ENCODE measurements at regions not wholly inside any gene's neighbourhood (a gene's known extent, or its start where the extent isn't known, plus 50 kb on each side); places are given as distances from the start of the nearest gene placed in this dataset.

- Histone ChIP-seq H3K9me3 (no peaks in the 10 kb centered on the region), H3K4me3 (no peak overlapping the region), H3K4me1 (no peaks in the 10 kb centered on the region), H3K27me3 (no peaks in the 10 kb centered on the region), H3K36me3 (no peaks in the 10 kb centered on the region), H3K27ac (no peak overlapping the region)
- no peak for TF ChIP-seq CTCF (IDR thresholded peaks at IDR 0.05)
- peak; percentile 42 for DNase-seq (ENCODE audit: low spot score)
Measured at GRCh38 chr11:69352715-69353319, 58.9 kb downstream of the MYEOV start.

GRCh38 chr11:69353696-69354544 lies 60.0 kb downstream of the MYEOV start:
- Histone ChIP-seq H3K4me3 (no peak overlapping the region), H3K27ac (no peak overlapping the region), H3K4me1 (no peaks in the 10 kb centered on the region), H3K36me3 (no peaks in the 10 kb centered on the region), H3K9me3 (no peaks in the 10 kb centered on the region), H3K27me3 (no peaks in the 10 kb centered on the region)
- DNase-seq (ENCODE audit: low spot score), result peak; percentile 18
- TF ChIP-seq CTCF (IDR thresholded peaks at IDR 0.05), result no peak

- Histone ChIP-seq H3K36me3 (no peaks in the 10 kb centered on the region), H3K27me3 (no peaks in the 10 kb centered on the region), H3K4me1 (no peaks in the 10 kb centered on the region), H3K4me3 (no peak overlapping the region), H3K9me3 (peaks cover 0 to 4% of the 10 kb centered on the region in 2 donors), H3K27ac (no peak overlapping the region)
- DNase-seq (ENCODE audit: low spot score), result peak; percentile 9
- TF ChIP-seq CTCF (IDR thresholded peaks at IDR 0.05), result no peak
Measured at GRCh38 chr11:69354545-69354897, 60.6 kb downstream of the MYEOV start.

- no peak for TF ChIP-seq CTCF (IDR thresholded peaks at IDR 0.05)
- Histone ChIP-seq H3K9me3 (peaks cover 0 to 9% of the 10 kb centered on the region in 2 donors), H3K27me3 (no peaks in the 10 kb centered on the region), H3K4me3 (no peak overlapping the region), H3K27ac (no peak overlapping the region), H3K4me1 (no peaks in the 10 kb centered on the region), H3K36me3 (no peaks in the 10 kb centered on the region)
- DNase-seq (ENCODE audit: low spot score), result peak; percentile 52
Measured at GRCh38 chr11:69355346-69355940, 61.5 kb downstream of the MYEOV start.

- DNase-seq (ENCODE audit: low spot score), result no peak
- Histone ChIP-seq H3K36me3 (no peaks in the 10 kb centered on the region), H3K9me3 (peaks cover 0 to 9% of the 10 kb centered on the region in 2 donors), H3K27me3 (no peaks in the 10 kb centered on the region), H3K4me3 (no peak overlapping the region), H3K27ac (no peak overlapping the region), H3K4me1 (no peaks in the 10 kb centered on the region)
- TF ChIP-seq CTCF (IDR thresholded peaks at IDR 0.05), result no peak
Measured at GRCh38 chr11:69355959-69356702, 62.2 kb downstream of the MYEOV start.

Data from right atrium auricular region (tissue), 2 donors.